GM18909 (cell line): ENCODE measurements at regions not wholly inside any gene's neighbourhood (a gene's known extent, or its start where the extent isn't known, plus 50 kb on each side); places are given as distances from the start of the nearest gene placed in this dataset.

ENCODE experiments used
- ATAC-seq: cut with Tn5 transposase; IDR thresholded peaks from one replicate; pipeline ENCODE4 v1.9.1; 2021; ENCODE audit warnings: mild to moderate bottlenecking; ENCODE audit not compliant: unreplicated experiment, poor library complexity

DNA sequence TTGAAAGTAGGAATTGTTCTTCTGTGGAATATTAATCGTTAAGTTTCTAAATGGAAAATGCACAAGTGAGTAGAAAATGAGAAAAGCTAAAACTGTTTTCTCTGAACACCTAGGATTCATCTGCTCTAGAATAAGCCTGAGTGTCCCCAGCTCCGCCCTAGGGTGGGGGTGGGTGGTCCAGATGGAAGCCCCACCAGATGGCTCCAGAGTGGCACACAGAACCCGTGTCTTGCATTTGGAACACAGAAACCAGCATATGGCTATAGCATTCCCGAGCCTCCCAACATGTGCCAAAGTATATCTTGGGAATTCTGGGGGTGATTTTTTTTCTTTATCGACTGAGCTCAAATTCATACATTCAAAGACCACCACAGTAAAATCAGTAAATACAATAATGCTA is 517.7 kb upstream of the PSMD7 start:
- ATAC-seq, result no peak

DNA sequence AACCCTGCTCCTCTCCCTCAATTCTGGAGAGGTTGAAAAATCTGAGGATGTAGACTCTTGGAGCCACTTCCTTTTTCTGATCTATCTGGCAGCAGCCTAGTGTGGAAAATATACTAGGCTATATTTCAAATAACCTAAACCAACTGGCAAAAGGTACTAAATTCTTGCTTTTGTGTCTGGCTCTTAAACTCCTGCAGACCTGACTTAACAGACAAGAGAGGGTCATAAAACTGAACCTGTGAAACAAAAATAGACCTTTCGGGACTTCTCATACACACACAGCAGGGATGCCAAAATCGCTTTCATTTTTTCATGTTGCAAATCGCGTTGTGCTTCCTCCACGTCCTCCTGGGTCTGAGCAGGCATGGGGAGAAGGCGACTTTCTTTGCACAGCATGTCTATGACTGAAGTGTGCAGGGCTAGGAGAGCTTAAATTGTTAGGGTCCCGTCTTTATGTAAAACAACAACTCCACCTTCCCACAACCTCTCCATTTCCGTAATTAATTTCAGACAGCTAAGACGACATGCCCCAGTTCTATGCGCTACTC is 520.7 kb upstream of the PSMD7 start:
- ATAC-seq, result no peak

DNA sequence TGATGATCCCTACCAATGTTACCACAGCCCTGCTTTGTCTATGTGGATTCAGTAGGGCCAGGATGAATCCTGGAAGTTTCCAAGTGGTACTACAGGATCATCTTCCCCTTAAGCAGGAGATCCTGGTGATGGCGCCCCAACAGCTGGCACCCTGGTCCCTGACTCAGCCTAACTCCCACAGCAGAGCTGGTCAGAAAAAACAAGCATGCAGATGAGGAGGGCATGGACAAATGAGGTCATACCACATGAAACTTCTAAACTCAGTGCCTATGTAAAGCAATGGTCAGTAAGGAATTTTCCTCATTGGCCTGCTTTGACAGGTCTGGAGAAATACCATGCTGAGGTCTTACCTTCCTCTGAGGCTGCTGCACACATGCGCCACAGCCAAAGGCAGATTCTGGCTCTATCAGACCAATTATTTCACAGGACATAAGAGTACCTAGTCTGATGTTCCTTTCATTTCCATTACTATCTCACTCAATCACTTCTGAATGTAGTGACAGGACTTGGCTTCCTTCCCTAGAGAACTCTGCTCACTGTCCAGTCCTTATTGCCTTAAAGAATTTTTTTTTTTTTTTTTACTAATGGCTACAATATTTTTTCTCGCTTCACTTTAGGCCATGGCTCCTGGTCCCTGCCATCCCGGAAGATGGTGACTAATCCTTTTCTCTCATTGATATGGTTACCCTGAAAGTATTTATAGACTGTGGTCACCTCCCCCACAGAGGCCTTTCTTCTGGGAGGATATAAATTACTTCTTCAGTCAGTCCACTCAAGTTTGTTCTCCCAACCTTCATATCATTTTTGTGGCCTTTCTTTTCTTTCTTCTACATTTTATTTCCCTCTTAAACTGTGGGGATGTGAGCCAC is 525.2 kb upstream of the PSMD7 start:
- no peak for ATAC-seq

DNA sequence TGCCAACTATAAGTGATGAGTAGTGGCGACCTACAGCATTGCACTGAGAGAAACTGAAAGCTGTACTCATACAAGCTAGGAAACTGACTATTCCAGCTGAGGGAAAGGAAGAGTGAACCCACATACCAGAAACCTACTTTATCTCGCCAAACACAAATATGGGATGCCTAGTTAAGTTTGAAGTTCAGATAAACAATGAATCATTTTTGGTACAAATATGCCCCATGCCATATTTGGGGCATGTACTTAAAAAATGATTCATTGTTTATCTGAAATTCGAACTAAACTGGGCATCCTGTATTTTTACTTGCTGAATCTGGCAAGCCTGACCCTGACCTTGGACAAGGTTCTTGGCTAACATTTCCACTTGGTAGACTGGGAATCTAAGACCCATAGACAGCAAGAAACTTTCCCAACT is 527.8 kb upstream of the PSMD7 start:
- ATAC-seq, result no peak

DNA sequence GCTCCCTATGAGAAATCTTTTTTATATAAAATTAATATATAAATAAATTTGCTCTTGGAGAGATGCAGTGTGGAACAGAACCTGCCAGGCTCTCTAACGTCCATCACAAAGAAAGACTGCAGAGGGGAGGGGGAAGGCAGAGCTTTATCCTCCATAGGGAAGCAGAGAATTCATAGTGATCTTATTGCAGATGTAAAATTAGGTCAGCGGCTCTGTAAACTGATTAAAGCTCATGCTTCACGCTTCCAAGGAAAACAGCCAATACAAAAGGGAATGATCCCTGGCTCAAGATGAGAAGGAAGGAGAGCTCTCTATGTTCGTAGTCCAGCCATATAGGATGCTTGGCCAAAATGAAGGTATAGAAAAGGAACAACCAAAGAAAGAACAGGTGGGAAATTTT is 532.3 kb upstream of the PSMD7 start:
- ATAC-seq, result no peak

DNA sequence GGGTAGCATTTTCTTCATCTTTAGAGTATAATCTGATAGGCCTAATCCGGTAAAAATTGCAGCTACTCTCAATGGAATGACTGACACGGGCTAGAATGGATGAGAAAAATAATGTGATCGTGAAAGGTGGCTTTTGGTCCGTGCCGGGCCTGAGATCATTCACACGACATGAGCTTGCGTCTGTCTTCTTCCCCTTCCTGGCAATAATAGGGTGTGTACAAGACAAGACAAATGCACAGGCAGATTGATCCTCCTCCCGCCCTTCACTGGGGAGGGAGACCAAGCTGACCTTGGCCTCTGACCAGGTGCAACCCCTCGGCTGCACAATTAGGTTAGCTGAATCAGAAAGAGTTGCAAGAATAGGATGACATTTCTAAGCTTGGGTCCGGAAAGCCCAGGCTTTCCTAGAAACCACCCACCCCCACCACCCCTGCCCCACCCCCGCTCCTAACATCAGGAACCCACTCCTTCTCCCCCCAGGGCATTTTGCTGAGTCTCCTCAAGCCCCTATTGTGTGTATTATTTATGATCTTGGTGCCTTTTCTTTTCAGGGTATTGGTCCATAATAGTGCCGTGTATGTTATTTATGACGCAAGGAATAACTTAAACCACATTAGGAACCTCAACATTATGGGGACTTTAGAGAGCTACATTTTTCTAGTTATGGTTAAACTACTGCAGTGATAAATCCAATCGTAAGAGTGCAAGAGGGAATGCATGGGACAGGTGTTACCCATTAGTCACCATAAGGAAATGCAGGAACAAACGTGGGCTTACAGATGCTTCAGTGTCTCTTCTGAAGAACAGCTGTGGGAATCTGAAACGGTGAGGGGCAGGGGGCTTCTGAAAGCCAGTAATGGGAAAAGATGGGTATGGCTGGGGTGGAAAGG is 540.1 kb upstream of the PSMD7 start:
- no peak for ATAC-seq

DNA sequence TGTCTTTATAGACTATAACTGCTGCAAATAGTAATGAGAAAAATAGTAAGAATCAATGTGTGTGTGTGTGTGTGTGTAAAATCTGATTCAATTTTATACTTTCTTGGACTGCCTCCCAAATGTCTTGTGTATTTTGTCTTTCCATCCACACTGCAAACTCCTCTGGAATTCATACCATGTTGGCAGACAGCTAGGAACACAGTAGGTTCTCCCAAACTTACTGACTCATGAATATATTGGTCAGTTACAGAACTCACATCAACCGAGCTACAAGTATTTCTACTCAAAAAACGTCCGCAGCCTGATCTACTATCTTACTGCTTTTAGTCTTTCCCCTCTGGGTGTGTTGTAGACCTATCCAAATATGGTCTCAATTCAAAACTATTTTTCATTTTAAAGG is 542.7 kb upstream of the PSMD7 start:
- ATAC-seq, result no peak

DNA sequence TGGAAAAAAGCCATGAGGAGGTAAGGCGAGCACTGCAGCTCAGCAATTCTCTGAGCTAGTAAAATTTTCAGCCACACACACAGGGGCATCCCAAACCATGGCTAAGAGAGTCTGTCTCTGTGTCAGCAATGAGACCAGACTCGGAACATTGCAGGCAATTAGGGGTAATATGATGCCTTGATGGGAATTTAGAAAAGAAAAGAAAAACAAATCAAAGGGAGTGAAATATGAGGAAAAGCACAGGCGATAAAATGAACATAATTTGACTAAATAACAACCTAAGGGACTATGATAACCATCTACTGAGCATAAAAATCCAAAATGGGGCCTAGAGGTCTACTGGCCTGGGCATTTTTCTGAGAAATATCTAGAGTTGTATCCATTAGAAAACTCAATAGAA is 546.0 kb upstream of the PSMD7 start:
- ATAC-seq, result no peak

DNA sequence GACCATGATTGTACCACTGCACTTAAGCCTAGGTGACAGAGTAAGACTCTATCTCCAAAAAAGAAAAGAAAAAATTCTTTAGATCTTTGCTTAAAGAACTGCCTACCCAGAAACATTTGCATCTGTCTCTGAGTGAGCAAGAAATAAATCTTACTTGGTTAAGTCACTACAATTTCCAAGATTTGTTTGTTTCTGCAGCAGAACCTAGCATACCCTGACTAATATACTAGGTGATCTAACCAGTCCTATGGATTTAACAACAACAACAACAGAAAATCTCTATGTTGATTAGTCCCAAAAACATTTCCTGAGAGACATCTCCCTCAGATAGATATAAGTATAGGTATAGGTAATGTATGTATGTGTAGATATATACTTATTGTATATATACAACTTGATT is 549.3 kb upstream of the PSMD7 start:
- ATAC-seq, result no peak

DNA sequence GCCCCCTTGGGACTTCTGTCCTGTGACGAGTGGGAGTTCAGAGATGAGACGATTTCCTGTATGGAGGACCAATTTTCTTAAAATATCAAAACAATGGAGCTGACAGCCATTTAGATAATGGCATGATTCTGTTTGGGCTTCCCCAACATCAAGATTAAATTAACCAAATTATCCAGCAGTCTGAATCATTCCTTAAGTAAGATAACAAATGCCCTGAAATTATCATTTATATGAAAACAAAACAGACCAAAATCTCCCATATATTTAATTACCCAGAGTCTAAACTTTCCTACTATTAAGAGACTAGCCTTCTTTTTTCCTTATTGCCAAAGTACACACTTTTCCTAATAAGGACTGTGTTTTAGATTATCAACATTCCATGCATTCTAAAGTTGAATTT is 550.1 kb upstream of the PSMD7 start:
- ATAC-seq, result no peak

DNA sequence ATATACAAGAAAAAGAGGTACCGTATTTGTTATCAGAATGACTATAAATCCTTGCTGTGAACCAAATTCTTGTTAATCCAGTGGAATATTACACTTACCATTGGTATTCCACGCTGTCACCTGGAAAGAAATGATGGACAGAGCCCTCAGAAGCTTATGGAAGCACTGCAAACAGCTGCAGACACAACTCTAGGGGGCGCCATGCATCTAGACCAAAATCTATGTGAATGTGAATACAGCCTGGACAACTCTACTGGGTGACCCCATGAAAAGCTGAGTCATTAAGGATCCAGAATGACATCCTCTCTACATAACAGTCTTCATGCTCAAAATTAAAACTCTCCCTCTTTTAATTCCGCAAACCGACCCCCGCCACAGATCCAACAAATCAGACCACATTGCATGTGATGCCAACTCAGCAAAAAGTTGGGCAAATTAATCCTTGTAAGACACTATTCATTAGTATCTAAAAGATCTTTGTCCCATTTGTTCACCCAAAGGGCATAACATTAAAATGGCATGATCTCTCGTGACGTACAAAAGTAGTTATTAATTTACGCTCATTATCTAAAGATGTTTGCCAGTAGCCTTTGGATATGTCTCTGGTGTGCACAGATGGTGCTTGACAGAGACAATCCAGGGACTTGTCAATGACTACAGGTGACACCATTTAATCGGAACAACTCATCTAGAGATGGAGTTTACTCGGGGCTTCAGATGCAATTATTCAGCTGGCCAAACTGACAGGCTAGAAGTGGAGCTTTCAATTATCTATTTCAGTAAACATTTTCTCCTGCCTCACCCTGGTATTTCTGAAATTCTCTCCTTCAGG is 552.7 kb upstream of the PSMD7 start:
- ATAC-seq, result no peak

DNA sequence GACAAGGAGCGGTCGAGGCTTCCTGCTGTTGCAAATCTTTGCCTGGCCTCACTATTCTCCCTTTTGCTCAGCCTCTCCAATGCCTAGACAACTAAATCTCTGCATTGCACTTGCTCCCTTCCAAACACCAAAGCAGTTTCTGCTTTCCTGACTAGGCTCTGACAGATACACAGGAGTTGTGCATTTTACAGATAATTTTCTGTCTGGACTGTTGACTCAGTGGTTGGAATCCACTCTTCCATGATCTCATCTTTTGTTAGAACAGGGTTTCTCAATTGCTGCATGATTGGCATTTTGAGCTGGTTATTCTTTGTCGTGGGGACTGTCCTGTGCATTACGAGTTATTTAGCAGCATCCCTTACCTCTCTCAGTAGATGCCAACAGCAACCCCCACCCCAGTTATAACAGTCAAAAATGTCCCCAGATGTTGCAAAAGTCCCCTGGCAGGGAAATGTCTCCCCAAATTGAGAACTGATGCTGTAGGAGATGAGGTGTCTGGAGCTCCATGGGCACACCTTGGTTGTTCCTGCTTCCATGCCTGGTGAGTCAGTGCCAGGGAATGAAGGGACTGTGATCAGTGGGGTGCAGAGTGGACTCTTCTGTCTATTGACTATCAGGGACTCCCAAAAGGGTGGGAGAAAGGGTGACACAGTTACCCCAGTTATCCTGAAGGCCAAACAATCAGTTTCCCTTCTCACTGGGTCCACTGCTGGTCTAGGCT is 557.4 kb upstream of the PSMD7 start:
- ATAC-seq, result no peak

DNA sequence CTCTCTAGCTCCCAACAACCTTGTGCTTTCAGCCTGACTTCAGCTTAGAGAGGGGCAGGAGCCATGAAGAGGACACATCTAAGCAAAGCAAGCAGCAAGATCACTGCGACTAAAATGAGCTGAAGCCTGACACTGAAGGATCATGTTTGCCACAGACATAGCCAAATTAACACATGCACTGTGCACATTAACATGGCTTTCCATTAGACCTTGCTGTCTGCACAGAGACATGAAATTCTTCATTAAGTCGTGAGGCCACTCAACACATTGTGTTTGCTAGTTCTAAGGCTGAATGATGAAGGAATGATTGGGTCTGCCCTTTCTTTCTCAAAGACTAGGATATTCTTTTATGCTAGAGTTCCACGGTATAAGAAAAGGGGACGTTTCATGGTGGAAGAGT is 558.3 kb upstream of the PSMD7 start:
- ATAC-seq, result no peak

DNA sequence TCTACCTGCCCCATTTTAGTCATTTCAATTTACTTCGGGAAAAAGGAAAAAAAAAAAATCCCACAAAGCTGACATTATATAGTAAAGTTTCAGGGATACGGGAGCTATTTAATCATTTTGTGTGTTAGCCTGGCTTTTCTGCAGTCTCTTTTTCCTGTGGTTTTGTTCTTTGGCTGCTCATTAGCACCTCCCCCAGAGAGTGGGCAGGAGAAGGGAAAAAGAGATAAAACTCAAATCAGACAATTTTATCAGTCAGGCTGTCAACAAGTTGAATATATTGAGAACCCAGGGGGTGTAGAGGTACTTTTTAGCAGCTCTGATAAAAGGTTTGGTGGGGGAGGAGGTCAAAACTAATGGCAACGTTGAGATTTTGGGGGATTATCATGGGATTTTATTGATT is 559.0 kb upstream of the PSMD7 start:
- ATAC-seq, result no peak

DNA sequence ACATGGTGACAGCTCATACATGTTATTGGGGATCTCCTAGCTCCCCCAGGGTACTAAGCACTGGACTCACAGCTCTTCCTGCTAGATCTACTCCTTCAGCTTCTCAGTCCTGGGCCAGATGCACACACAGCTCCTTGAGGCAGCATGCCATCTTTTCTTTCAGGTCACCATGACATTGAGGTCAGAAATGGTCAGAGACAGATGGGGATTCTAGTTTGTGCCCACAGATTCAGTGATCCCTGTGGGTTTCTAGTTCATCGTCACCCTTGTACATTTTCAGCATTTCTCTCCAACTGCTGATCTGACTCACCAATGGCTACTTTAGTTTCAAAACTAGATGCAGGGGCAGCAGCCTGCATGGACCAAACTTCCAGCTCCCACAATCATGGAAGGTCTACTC is 560.7 kb upstream of the PSMD7 start:
- no peak for ATAC-seq

DNA sequence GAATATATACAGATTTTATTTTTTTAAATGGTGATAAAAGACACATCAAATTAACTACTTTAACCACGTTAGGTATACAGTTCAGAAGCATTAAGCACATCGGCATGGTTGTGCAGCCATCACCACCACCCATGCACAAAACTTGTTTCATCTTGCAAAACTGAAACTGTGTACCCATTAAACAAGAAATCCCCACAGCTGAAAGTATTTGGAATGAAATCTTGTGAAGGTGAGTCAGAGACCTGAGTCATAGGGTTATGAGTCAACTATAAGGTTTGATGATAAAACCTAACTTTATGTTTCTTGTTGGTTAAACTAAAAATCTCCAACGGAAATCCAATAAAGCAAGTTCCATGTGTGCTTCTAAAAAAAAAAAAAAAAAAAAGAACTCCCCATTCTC is 561.6 kb upstream of the PSMD7 start:
- peak; percentile 75 for ATAC-seq

DNA sequence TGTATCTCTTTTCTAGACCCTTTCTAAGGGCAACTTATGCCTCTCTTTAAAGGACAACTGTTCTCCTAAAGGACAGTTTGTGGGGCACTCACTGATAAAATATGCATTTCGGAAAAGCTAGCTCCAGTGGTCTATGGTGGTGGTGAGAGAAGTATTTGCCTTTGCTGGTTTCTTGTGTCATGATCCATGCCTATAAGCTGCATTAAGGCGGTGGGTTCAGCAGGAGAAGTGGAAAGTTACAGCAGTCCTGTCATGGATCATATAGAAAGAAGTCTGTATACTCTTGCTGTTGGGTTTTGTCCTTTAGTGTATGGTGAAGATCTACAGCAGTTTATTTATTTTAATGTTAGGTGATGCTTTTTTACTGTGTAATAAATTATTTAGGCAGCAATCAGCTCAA is 563.9 kb upstream of the PSMD7 start:
- ATAC-seq, result no peak

DNA sequence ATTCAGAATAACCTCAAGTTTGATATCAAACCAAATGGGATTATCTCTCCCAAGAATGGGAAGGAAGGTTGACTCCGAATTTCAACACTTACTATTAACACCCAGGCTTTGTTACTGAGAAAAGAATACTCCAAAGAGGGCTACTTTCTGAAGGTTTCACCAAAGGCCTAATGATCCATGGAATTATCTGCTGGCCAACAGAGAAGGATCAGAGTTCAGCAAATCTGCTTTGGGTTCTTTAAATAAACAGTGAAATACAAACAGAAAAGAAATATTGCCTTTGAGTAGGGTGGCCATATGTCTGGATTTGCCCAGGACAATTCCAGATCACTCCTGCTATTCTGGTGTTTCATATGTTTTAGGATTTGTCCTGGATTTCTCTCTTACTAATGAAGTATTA is 564.5 kb upstream of the PSMD7 start:
- ATAC-seq, result no peak

DNA sequence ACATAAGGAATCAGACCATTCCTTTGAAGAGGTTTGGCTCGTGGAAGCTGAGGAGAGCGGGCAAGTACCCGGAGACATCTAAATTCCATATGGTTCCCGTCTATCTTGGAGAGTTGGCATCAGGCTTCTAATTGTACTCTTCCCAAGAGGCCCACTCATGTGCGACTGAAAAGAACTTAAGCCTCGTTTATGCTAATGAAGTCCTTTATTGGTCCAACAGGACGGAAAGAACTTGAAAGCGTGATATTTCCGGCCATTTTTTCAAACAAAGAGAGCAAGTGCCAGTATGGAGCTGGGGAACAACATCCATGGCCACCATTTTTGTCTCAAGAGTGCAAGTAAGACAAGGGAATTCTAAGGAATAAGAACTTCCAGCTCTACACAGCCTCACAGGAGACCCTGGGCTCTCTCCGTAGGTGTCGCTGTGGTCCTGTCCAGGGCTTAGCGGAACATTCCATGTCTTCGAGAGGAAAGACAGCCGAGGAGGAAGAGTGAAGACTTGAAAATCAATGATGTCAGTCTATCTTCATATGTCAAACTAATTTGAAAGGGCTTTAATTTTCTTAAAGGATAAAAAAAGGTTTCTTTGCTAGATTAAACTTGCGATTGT is 566.0 kb upstream of the PSMD7 start:
- no peak for ATAC-seq
